ENCODE measurements at regions not wholly inside any gene's neighbourhood (a gene's known extent, or its start where the extent isn't known, plus 50 kb on each side); places are given as distances from the start of the nearest gene placed in this dataset.
"Not testable (repeated sequence)": the region's sequence is repeated elsewhere in the genome, so short reads cannot be mapped to it uniquely, and the experiment has no call there.

- no peak for DNase-seq (ENCODE audit: low read depth in 2 of 3, low spot score in 2 of 3)
Measured at GRCh38 chr2:129478902-129479517, 500.5 kb upstream of the RAB6C start.

GRCh38 chr2:129479892-129480291 is 499.6 kb upstream of the RAB6C start:
- DNase-seq (ENCODE audit: low read depth in 2 of 3, low spot score in 2 of 3), result no peak

- DNase-seq (ENCODE audit: low read depth in 2 of 3, low spot score in 2 of 3), result no peak
Measured at GRCh38 chr2:129480790-129481189, 498.7 kb upstream of the RAB6C start.

GRCh38 chr2:129481306-129482219 is 497.9 kb upstream of the RAB6C start:
- no peak for DNase-seq (ENCODE audit: low read depth in 2 of 3, low spot score in 2 of 3)

GRCh38 chr2:129482626-129483025 is 496.8 kb upstream of the RAB6C start:
- no peak for DNase-seq (ENCODE audit: low read depth in 2 of 3, low spot score in 2 of 3)

GRCh38 chr2:129483366-129483765 is 496.1 kb upstream of the RAB6C start:
- DNase-seq (ENCODE audit: low read depth in 2 of 3, low spot score in 2 of 3), result no peak

GRCh38 chr2:129484999-129485897 is 494.2 kb upstream of the RAB6C start:
- DNase-seq (ENCODE audit: low read depth in 2 of 3, low spot score in 2 of 3), result no peak

GRCh38 chr2:129488376-129488775 is 491.1 kb upstream of the RAB6C start:
- no peak for DNase-seq (ENCODE audit: low read depth in 2 of 3, low spot score in 2 of 3)

- no peak for DNase-seq (ENCODE audit: low read depth in 2 of 3, low spot score in 2 of 3)
Measured at GRCh38 chr2:129490641-129491040, 488.8 kb upstream of the RAB6C start.

GRCh38 chr2:129491308-129491707 is 488.2 kb upstream of the RAB6C start:
- DNase-seq (ENCODE audit: low read depth in 2 of 3, low spot score in 2 of 3), result no peak

GRCh38 chr2:129492548-129492947 is 486.9 kb upstream of the RAB6C start:
- DNase-seq (ENCODE audit: low read depth in 2 of 3, low spot score in 2 of 3), result no peak

GRCh38 chr2:129499747-129500146 is 479.7 kb upstream of the RAB6C start:
- DNase-seq (ENCODE audit: low read depth in 2 of 3, low spot score in 2 of 3), result no peak

GRCh38 chr2:129502781-129503180 is 476.7 kb upstream of the RAB6C start:
- no peak for DNase-seq (ENCODE audit: low read depth in 2 of 3, low spot score in 2 of 3)

GRCh38 chr2:129504646-129505045 is 474.8 kb upstream of the RAB6C start:
- no peak for DNase-seq (ENCODE audit: low read depth in 2 of 3, low spot score in 2 of 3)

- no peak for DNase-seq (ENCODE audit: low read depth in 2 of 3, low spot score in 2 of 3)
Measured at GRCh38 chr2:129518937-129519336, 460.5 kb upstream of the RAB6C start.

- not testable (repeated sequence) for DNase-seq (ENCODE audit: low read depth in 2 of 3, low spot score in 2 of 3)
Measured at GRCh38 chr2:129532158-129532557, 447.3 kb upstream of the RAB6C start.

- no peak for DNase-seq (ENCODE audit: low read depth in 2 of 3, low spot score in 2 of 3)
Measured at GRCh38 chr2:129548880-129549279, 430.6 kb upstream of the RAB6C start.

- DNase-seq (ENCODE audit: low read depth in 2 of 3, low spot score in 2 of 3), result no peak
Measured at GRCh38 chr2:129550536-129550935, 428.9 kb upstream of the RAB6C start.

GRCh38 chr2:129554373-129554772 is 425.1 kb upstream of the RAB6C start:
- no peak for DNase-seq (ENCODE audit: low read depth in 2 of 3, low spot score in 2 of 3)

GRCh38 chr2:129559101-129559500 is 420.4 kb upstream of the RAB6C start:
- DNase-seq (ENCODE audit: low read depth in 2 of 3, low spot score in 2 of 3), result no peak

- DNase-seq (ENCODE audit: low read depth in 2 of 3, low spot score in 2 of 3), result no peak
Measured at GRCh38 chr2:129565551-129566109, 413.8 kb upstream of the RAB6C start.

All from hematopoietic multipotent progenitor cell (in vitro differentiated cells).